ENCODE measurements at regions not wholly inside any gene's neighbourhood (a gene's known extent, or its start where the extent isn't known, plus 50 kb on each side); places are given as distances from the start of the nearest gene placed in this dataset.
"Not testable (repeated sequence)": the region's sequence is repeated elsewhere in the genome, so short reads cannot be mapped to it uniquely, and the experiment has no call there.

GRCh38 chr12:93974252-93974651 lies 174.1 kb upstream of the PLXNC1 start:
- in situ Hi-C loops (cut with HindIII; ENCODE audit: low pct_unique_long_range_greater_than_20kb, low sequenced_read_pairs): no loop called here
- no peak for DNase-seq (ENCODE audit: low read depth, low spot score)

- in situ Hi-C loops (cut with HindIII; ENCODE audit: low pct_unique_long_range_greater_than_20kb, low sequenced_read_pairs): no loop called here
- DNase-seq (ENCODE audit: low read depth, low spot score): no peak
These were observed 172.4 kb upstream of the PLXNC1 start for GRCh38 chr12:93976024-93976423.

- in situ Hi-C loops (cut with HindIII; ENCODE audit: low pct_unique_long_range_greater_than_20kb, low sequenced_read_pairs): no loop called here
- no peak for DNase-seq (ENCODE audit: low read depth, low spot score)
These were observed 171.3 kb upstream of the PLXNC1 start for GRCh38 chr12:93977081-93977480.

GRCh38 chr12:93978553-93978952 lies 169.8 kb upstream of the PLXNC1 start:
- in situ Hi-C loops (cut with HindIII; ENCODE audit: low pct_unique_long_range_greater_than_20kb, low sequenced_read_pairs): no loop called here

GRCh38 chr12:93979189-93979588 lies 169.2 kb upstream of the PLXNC1 start:
- peak; percentile 69 for DNase-seq (ENCODE audit: low read depth, low spot score)
- in situ Hi-C loops (cut with HindIII; ENCODE audit: low pct_unique_long_range_greater_than_20kb, low sequenced_read_pairs): no loop called here

More at GRCh38 chr12:93978553-93978952, 169.8 kb upstream of the PLXNC1 start:
- DNase-seq (ENCODE audit: low read depth, low spot score): peak; percentile 38

- in situ Hi-C loops (cut with HindIII; ENCODE audit: low pct_unique_long_range_greater_than_20kb, low sequenced_read_pairs): no loop called here
- DNase-seq (ENCODE audit: low read depth, low spot score): no peak
These were observed 167.7 kb upstream of the PLXNC1 start for GRCh38 chr12:93980711-93981110.

GRCh38 chr12:93981411-93981810 lies 167.0 kb upstream of the PLXNC1 start:
- in situ Hi-C loops (cut with HindIII; ENCODE audit: low pct_unique_long_range_greater_than_20kb, low sequenced_read_pairs): no loop called here
- no peak for DNase-seq (ENCODE audit: low read depth, low spot score)

- DNase-seq (ENCODE audit: low read depth, low spot score): no peak
- in situ Hi-C loops (cut with HindIII; ENCODE audit: low pct_unique_long_range_greater_than_20kb, low sequenced_read_pairs): no loop called here
These were observed 165.5 kb upstream of the PLXNC1 start for GRCh38 chr12:93982771-93983315.

- no peak for DNase-seq (ENCODE audit: low read depth, low spot score)
- in situ Hi-C loops (cut with HindIII; ENCODE audit: low pct_unique_long_range_greater_than_20kb, low sequenced_read_pairs): no loop called here
These were observed 164.4 kb upstream of the PLXNC1 start for GRCh38 chr12:93984005-93984404.

- no peak for DNase-seq (ENCODE audit: low read depth, low spot score)
- in situ Hi-C loops (cut with HindIII; ENCODE audit: low pct_unique_long_range_greater_than_20kb, low sequenced_read_pairs): no loop called here
These were observed 158.4 kb upstream of the PLXNC1 start for GRCh38 chr12:93989949-93990348.

GRCh38 chr12:93990832-93991803 lies 157.3 kb upstream of the PLXNC1 start:
- peak; percentile 28 for DNase-seq (ENCODE audit: low read depth, low spot score)
- in situ Hi-C loops (cut with HindIII; ENCODE audit: low pct_unique_long_range_greater_than_20kb, low sequenced_read_pairs): no loop called here

GRCh38 chr12:93991829-93992461 lies 156.4 kb upstream of the PLXNC1 start:
- in situ Hi-C loops (cut with HindIII; ENCODE audit: low pct_unique_long_range_greater_than_20kb, low sequenced_read_pairs): no loop called here
- DNase-seq (ENCODE audit: low read depth, low spot score): no peak

GRCh38 chr12:93994721-93995120 lies 153.7 kb upstream of the PLXNC1 start:
- in situ Hi-C loops (cut with HindIII; ENCODE audit: low pct_unique_long_range_greater_than_20kb, low sequenced_read_pairs): no loop called here

GRCh38 chr12:93996321-93996720 lies 152.1 kb upstream of the PLXNC1 start:
- no peak for DNase-seq (ENCODE audit: low read depth, low spot score)
- in situ Hi-C loops (cut with HindIII; ENCODE audit: low pct_unique_long_range_greater_than_20kb, low sequenced_read_pairs): no loop called here

More at GRCh38 chr12:93994721-93995120, 153.7 kb upstream of the PLXNC1 start:
- no peak for DNase-seq (ENCODE audit: low read depth, low spot score)

GRCh38 chr12:94001691-94002090 lies 146.7 kb upstream of the PLXNC1 start:
- in situ Hi-C loops (cut with HindIII; ENCODE audit: low pct_unique_long_range_greater_than_20kb, low sequenced_read_pairs): no loop called here
- DNase-seq (ENCODE audit: low read depth, low spot score): no peak

GRCh38 chr12:94002925-94003324 lies 145.5 kb upstream of the PLXNC1 start:
- DNase-seq (ENCODE audit: low read depth, low spot score); in situ Hi-C loops (cut with HindIII; ENCODE audit: low pct_unique_long_range_greater_than_20kb, low sequenced_read_pairs): not testable (repeated sequence)

GRCh38 chr12:94007833-94008232 lies 140.5 kb upstream of the PLXNC1 start:
- DNase-seq (ENCODE audit: low read depth, low spot score); in situ Hi-C loops (cut with HindIII; ENCODE audit: low pct_unique_long_range_greater_than_20kb, low sequenced_read_pairs): not testable (repeated sequence)

GRCh38 chr12:94010307-94010706 lies 138.1 kb upstream of the PLXNC1 start:
- in situ Hi-C loops (cut with HindIII; ENCODE audit: low pct_unique_long_range_greater_than_20kb, low sequenced_read_pairs): no loop called here
- no peak for DNase-seq (ENCODE audit: low read depth, low spot score)
